ENCODE measurements at regions not wholly inside any gene's neighbourhood (a gene's known extent, or its start where the extent isn't known, plus 50 kb on each side); places are given as distances from the start of the nearest gene placed in this dataset.

- Histone ChIP-seq H3K9me3 (replicated peaks; ENCODE audit: control insufficient read depth, insufficient read depth, low read length) (no peaks in the 10 kb centered on the region), H3K4me3 (replicated peaks in 1 of 3; ENCODE audit: insufficient read depth in 1 of 3, low read depth in 1 of 3, low read length in 3 of 3) (no peak overlapping the region), H3K36me3 (ENCODE audit: control insufficient read depth in 2 of 2, extremely low read depth in 1 of 2, insufficient read depth in 2 of 2, low read length in 2 of 2) (no peaks in the 10 kb centered on the region), H3K9ac (replicated peaks; ENCODE audit: extremely low read depth, insufficient read depth, low read length) (no peak overlapping the region), H4K20me1 (replicated peaks; ENCODE audit: control insufficient read depth, extremely low read depth, insufficient read depth, low read length) (no peaks in the 10 kb centered on the region), H3K4me2 (ENCODE audit: insufficient read depth, low read length) (no peak overlapping the region), H3K9me1 (replicated peaks; ENCODE audit: control insufficient read depth, extremely low read depth, insufficient read depth, low read length) (no peaks in the 10 kb centered on the region), H3K27me3 (ENCODE audit: control insufficient read depth in 2 of 2, insufficient read depth in 2 of 2, low read length in 2 of 2) (peaks cover 3 to 7% of the 10 kb centered on the region in 2 experiments), H3K27ac (ENCODE audit: insufficient read depth, low read depth, low read length) (no peak overlapping the region), H2AFZ (ENCODE audit: low read depth, low read length) (no peak overlapping the region), H3K4me1 (ENCODE audit: control insufficient read depth, extremely low read depth, insufficient read depth, low read length) (no peaks in the 10 kb centered on the region), H3K79me2 (ENCODE audit: control insufficient read depth, insufficient read depth, low read length) (no peaks in the 10 kb centered on the region)
- FAIRE-seq, result no peak
- no peak for DNase-seq (ENCODE audit: low read depth, low spot score)
- intact Hi-C loops (cut with micrococcal nuclease) (no loop called here), dilution Hi-C loops (cut with MboI; ENCODE audit: extremely low pct_ligation_motif_present, low sequenced_read_pairs) (no loop called here)
- no TSS peak for BruUV-seq (replicated peaks)
- CTCF ChIA-PET, result interaction anchor here (1.0 kb wide), 1 partner anchor 17 kb away, joined by 4 read pairs; no protein-coding TSS in a partner anchor
- POLR2A ChIA-PET, result no interaction called here
- no peak for TF ChIP-seq EZH2 (IDR thresholded peaks at IDR 0.05; ENCODE audit: borderline replicate concordance, low read depth, low read length, severe bottlenecking)
- no peak for TF ChIP-seq POLR2A (IDR thresholded peaks at IDR 0.05; ENCODE audit: low read depth, low read length)
- no peak for TF ChIP-seq GATA2 (IDR thresholded peaks at IDR 0.05; ENCODE audit: insufficient read depth, insufficient read length, low read depth, low read length)
- TF ChIP-seq JUN (IDR thresholded peaks at IDR 0.05; ENCODE audit: borderline replicate concordance, insufficient read depth, insufficient read length, low read depth), result no peak
- no peak for TF ChIP-seq CTCF (IDR thresholded peaks at IDR 0.05; ENCODE audit: extremely low read depth in 1 of 2, insufficient read depth in 1 of 2, low read depth in 1 of 2, low read length in 2 of 2)
- no peak for TF ChIP-seq POLR2AphosphoS5 (IDR thresholded peaks at IDR 0.05; ENCODE audit: insufficient read depth, low read depth, low read length)
- no peak for TF ChIP-seq MAX (IDR thresholded peaks at IDR 0.05; ENCODE audit: insufficient read depth, insufficient read length)
- TF ChIP-seq FOS (IDR thresholded peaks at IDR 0.05; ENCODE audit: borderline replicate concordance, insufficient read depth, low read length), result no peak
- no peak for TF ChIP-seq MYC (IDR thresholded peaks at IDR 0.05; ENCODE audit: low read depth, low read length)
Observed at GRCh38 chr18:34397286-34397896, 172.7 kb upstream of the NOL4 start.

Data from endothelial cell of umbilical vein (primary cell).